ENCODE measurements at regions not wholly inside any gene's neighbourhood (a gene's known extent, or its start where the extent isn't known, plus 50 kb on each side); places are given as distances from the start of the nearest gene placed in this dataset.

GRCh38 chr15:101539492-101539891, 50.0 kb upstream of the PCSK6 start:
- Histone ChIP-seq H3K27me3 (ENCODE audit: control insufficient read depth in 3 of 3, insufficient read depth in 3 of 3, low read length in 2 of 3) (no peaks in the 10 kb centered on the region), H3K4me1 (ENCODE audit: control insufficient read depth in 5 of 5, insufficient read depth in 5 of 5, low read length in 5 of 5) (peaks cover 0 to 10% (median 6%) of the 10 kb centered on the region in 5 donors), H3K4me3 (no peak overlapping the region), H3K36me3 (ENCODE audit: control insufficient read depth in 4 of 4, insufficient read depth in 4 of 4, low read length in 4 of 4) (no peaks in the 10 kb centered on the region), H3K9ac (ENCODE audit: insufficient read depth in 1 of 2, low read length in 2 of 2) (no peak overlapping the region), H3K27ac (ENCODE audit: low read depth in 1 of 2, low read length in 1 of 2) (no peak overlapping the region), H3K9me3 (ENCODE audit: control insufficient read depth in 4 of 4, insufficient read depth in 3 of 4, low read length in 3 of 4) (peaks cover 0 to 2% (median 0%) of the 10 kb centered on the region in 4 donors)
- DNase-seq (no peak), ATAC-seq (ENCODE audit: insufficient read depth, low FRiP score) (no peak)
- TF ChIP-seq CTCF (IDR thresholded peaks at IDR 0.05; ENCODE audit: control extremely low read depth, extremely low read depth), result no peak
- WGBS, 2 donors, result 86 to 89% methylated on average over 13 of the region's 13 CpGs
